ENCODE measurements at regions not wholly inside any gene's neighbourhood (a gene's known extent, or its start where the extent isn't known, plus 50 kb on each side); places are given as distances from the start of the nearest gene placed in this dataset.

DNA sequence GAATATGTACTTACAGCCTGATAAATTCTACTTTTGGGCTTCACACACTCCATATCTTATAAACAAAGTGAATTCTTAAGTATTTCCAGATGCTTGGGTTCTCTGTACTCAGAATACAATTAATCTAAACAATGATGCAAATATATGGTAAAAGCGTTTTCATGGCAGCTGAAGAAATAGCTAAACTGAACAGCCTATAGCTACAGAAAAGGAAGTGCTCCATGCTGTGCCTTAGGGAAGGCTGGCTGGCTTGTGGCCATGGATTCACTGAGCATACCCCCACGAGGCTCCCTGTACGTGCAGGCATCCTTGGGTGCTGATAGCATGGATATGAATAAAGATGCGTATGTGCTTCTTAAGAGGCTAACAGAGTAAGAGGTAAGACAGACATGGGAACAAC, 264.0 kb downstream of the KLF13 start:
- H3K36me3 ChIP-seq (ENCODE audit: control insufficient read depth, insufficient read depth, low read length) = no peaks in the 10 kb centered on the region
- no peak overlapping the region for H3K4me3 ChIP-seq (ENCODE audit: low read length)
- H3K27ac ChIP-seq (ENCODE audit: low read length) = no peak overlapping the region
- no peak for DNase-seq (ENCODE audit: low read depth, low spot score)
- H3K27me3 ChIP-seq (ENCODE audit: control insufficient read depth, insufficient read depth, low read length) = no peaks in the 10 kb centered on the region
- H3K4me1 ChIP-seq (ENCODE audit: control insufficient read depth, insufficient read depth, low read length) = no peaks in the 10 kb centered on the region; the same call in 1 of the 2 replicates
- WGBS (ENCODE audit: insufficient coverage, insufficient read length) = no CpG with 5 or more reads among the region's 4 CpGs
- H3K9me3 ChIP-seq (ENCODE audit: control insufficient read depth, insufficient read depth, low read length) = no peaks in the 10 kb centered on the region

DNA sequence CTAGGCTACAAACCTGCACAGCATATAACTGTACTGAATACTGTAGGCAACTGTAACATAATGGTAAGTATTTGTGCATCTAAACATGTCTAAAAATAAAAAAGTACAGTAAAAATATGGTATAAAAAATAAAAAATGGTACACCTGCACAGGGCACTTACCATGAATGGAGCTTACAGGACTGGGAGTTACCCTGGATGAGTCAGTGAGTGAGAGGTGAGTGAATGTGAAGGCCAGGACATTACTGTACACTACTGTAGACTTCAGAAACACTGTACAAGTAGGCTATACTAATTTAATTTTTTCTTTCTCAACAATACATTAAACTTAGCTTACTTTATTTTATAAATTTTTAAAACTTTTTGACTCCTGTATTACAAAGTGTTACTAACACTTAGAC, 265.3 kb downstream of the KLF13 start:
- DNase-seq (ENCODE audit: low read depth, low spot score) = no peak
- Histone ChIP-seq H3K4me3 (ENCODE audit: low read length) (no peak overlapping the region), H3K9me3 (ENCODE audit: control insufficient read depth, insufficient read depth, low read length) (no peaks in the 10 kb centered on the region), H3K4me1 (ENCODE audit: control insufficient read depth, insufficient read depth, low read length) (no peaks in the 10 kb centered on the region), H3K27me3 (ENCODE audit: control insufficient read depth, insufficient read depth, low read length) (no peaks in the 10 kb centered on the region; the same call in 1 of the 2 replicates), H3K36me3 (ENCODE audit: control insufficient read depth, insufficient read depth, low read length) (no peaks in the 10 kb centered on the region), H3K27ac (ENCODE audit: low read length) (no peak overlapping the region)

DNA sequence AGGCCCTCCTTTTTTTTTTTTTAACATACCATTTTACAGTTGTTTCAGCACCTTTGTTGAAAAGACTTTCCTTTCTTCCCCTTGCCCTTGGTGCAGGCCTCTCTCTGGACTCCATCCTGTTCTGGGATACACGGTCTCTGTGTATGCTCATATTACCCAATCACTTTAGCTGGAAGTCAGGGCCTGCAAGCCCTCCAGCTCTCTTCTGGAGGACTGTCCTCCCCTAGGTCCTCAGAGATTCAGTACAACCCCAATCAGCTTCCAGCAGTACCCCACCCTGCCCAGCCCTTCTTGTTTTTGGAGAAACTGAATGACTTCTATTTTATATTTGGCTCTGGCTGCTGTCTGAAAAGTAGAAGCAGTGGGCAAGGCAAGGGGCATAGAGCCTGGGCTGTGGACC, 270.8 kb downstream of the KLF13 start:
- H3K36me3 ChIP-seq (ENCODE audit: control insufficient read depth, insufficient read depth, low read length) = no peaks in the 10 kb centered on the region
- H3K9me3 ChIP-seq (ENCODE audit: control insufficient read depth, insufficient read depth, low read length) = no peaks in the 10 kb centered on the region
- no peak overlapping the region for H3K27ac ChIP-seq (ENCODE audit: low read length)
- DNase-seq (ENCODE audit: low read depth, low spot score) = no peak
- H3K4me1 ChIP-seq (ENCODE audit: control insufficient read depth, insufficient read depth, low read length) = peaks cover 3% of the 10 kb centered on the region
- H3K27me3 ChIP-seq (ENCODE audit: control insufficient read depth, insufficient read depth, low read length) = no peaks in the 10 kb centered on the region; the same call in 1 of the 2 replicates
- no peak overlapping the region for H3K4me3 ChIP-seq (ENCODE audit: low read length)
- no CpG with 5 or more reads among the region's 1 CpG for WGBS (ENCODE audit: insufficient coverage, insufficient read length)

DNA sequence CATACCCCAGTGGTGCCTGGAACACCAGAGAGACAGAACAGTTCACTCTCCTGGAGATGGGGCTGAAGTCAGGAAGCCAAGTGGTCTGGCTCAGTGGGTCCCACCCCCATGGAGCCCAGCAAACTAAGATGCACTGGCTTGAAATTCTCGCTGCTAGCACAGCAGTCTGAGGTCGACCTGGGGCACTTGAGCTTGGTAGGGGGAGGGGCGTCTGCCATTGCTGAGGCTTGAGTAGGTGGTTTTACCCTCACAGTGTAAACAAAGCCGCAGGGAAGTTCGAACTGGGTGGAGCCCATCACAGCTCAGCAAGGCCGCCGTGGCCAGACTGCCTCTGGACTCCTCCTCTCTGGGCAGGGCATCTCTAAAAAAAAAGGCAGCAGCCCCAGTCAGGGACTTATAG, 272.0 kb downstream of the KLF13 start:
- no peaks in the 10 kb centered on the region; the same call in 1 of the 2 replicates for H3K27me3 ChIP-seq (ENCODE audit: control insufficient read depth, insufficient read depth, low read length)
- H3K27ac ChIP-seq (ENCODE audit: low read length) = no peak overlapping the region
- H3K4me1 ChIP-seq (ENCODE audit: control insufficient read depth, insufficient read depth, low read length) = peaks cover 3% of the 10 kb centered on the region
- no CpG with 5 or more reads among the region's 7 CpGs for WGBS (ENCODE audit: insufficient coverage, insufficient read length)
- H3K4me3 ChIP-seq (ENCODE audit: low read length) = no peak overlapping the region
- H3K9me3 ChIP-seq (ENCODE audit: control insufficient read depth, insufficient read depth, low read length) = no peaks in the 10 kb centered on the region
- no peak for DNase-seq (ENCODE audit: low read depth, low spot score)
- H3K36me3 ChIP-seq (ENCODE audit: control insufficient read depth, insufficient read depth, low read length) = no peaks in the 10 kb centered on the region

DNA sequence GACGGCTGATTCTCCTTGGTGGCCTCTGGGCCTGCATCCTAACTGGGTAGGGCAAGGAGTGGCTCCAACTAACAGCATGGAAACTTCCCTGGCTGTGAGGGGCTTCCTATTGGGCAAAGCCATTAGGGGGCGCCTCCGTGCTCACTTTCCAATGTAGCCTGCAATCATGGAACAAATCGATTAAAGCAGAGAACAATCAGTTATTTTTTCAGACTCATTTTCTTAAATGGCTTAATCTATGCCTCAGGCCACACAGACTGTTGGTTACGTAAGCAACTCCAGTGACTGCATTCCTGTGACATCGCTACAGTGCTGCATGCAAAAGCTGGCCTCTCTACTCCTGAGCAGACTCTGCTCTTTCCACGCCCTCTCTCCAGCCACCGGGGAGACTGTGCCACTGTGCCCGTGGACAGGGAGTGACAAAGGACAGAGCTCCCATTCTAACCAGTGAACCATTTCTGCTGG, 278.9 kb downstream of the KLF13 start:
- no peak for DNase-seq (ENCODE audit: low read depth, low spot score)
- H3K27me3 ChIP-seq (ENCODE audit: control insufficient read depth, insufficient read depth, low read length) = no peaks in the 10 kb centered on the region
- H3K4me3 ChIP-seq (ENCODE audit: low read length) = no peak overlapping the region
- no peaks in the 10 kb centered on the region for H3K36me3 ChIP-seq (ENCODE audit: control insufficient read depth, insufficient read depth, low read length)
- H3K4me1 ChIP-seq (ENCODE audit: control insufficient read depth, insufficient read depth, low read length) = peaks cover 2% of the 10 kb centered on the region; the same call in 1 of the 2 replicates
- H3K27ac ChIP-seq (ENCODE audit: low read length) = no peak overlapping the region
- H3K9me3 ChIP-seq (ENCODE audit: control insufficient read depth, insufficient read depth, low read length) = no peaks in the 10 kb centered on the region
- WGBS (ENCODE audit: insufficient coverage, insufficient read length) = no CpG with 5 or more reads among the region's 9 CpGs

DNA sequence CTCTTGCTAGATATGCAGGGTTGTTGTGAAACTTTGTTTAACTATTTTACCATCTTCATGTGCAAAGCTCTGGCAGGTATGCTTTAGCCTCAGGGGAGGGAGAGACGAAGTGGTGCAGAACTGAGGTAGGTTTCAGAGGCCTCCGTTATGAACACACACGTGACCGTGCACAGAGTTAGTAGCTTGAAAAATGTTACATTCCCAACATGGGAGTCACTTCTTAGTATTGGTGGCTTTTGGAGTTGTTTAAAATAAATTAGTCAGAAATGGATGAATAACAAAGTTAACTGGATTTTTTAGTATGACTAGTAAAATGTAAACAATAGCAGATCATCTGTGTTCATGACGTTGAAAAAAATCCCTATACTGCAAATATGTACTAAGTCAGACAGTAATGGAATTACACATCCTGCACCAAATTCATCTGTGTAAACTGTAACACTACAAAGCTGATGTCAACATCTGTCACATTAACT, 279.6 kb downstream of the KLF13 start:
- peaks cover 2% of the 10 kb centered on the region; the same call in 1 of the 2 replicates for H3K4me1 ChIP-seq (ENCODE audit: control insufficient read depth, insufficient read depth, low read length)
- no peaks in the 10 kb centered on the region for H3K9me3 ChIP-seq (ENCODE audit: control insufficient read depth, insufficient read depth, low read length)
- no peak for DNase-seq (ENCODE audit: low read depth, low spot score)
- H3K27ac ChIP-seq (ENCODE audit: low read length) = no peak overlapping the region
- no peaks in the 10 kb centered on the region for H3K36me3 ChIP-seq (ENCODE audit: control insufficient read depth, insufficient read depth, low read length)
- H3K27me3 ChIP-seq (ENCODE audit: control insufficient read depth, insufficient read depth, low read length) = no peaks in the 10 kb centered on the region
- WGBS (ENCODE audit: insufficient coverage, insufficient read length) = no CpG with 5 or more reads among the region's 5 CpGs
- no peak overlapping the region for H3K4me3 ChIP-seq (ENCODE audit: low read length)

DNA sequence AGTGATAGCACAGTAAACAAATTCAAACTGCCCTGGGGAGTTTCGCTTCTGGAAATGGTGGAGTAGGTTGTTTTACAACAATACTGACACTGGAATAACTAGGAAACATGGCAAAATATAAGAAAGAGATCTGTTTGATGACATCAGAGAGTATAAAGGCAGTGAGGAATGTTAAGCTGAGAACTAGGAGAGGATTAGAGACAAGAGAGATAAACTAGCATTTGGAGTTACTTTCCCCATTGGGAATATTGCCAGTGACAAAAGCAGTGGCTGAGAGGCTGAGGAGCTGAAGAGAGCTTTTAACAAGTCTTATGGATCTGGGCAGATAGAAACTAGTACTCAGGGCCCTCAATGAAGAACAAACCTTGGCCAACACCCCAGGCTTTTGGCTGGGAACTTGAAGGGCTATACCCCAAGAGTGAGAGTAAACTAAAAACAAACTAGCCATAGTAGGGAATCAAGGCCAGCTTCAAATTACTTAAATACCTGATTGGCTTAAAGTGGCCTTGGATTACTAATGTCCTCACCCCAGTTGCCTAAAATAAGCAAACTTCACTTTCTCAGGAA, 280.4 kb downstream of the KLF13 start:
- Histone ChIP-seq H3K9me3 (ENCODE audit: control insufficient read depth, insufficient read depth, low read length) (no peaks in the 10 kb centered on the region), H3K27ac (ENCODE audit: low read length) (no peak overlapping the region), H3K36me3 (ENCODE audit: control insufficient read depth, insufficient read depth, low read length) (no peaks in the 10 kb centered on the region), H3K4me1 (ENCODE audit: control insufficient read depth, insufficient read depth, low read length) (peaks cover 2% of the 10 kb centered on the region; the same call in 1 of the 2 replicates), H3K27me3 (ENCODE audit: control insufficient read depth, insufficient read depth, low read length) (no peaks in the 10 kb centered on the region), H3K4me3 (ENCODE audit: low read length) (no peak overlapping the region)
- DNase-seq (ENCODE audit: low read depth, low spot score) = no peak
- WGBS (ENCODE audit: insufficient coverage, insufficient read length) = no CpG with 5 or more reads among the region's 1 CpG

DNA sequence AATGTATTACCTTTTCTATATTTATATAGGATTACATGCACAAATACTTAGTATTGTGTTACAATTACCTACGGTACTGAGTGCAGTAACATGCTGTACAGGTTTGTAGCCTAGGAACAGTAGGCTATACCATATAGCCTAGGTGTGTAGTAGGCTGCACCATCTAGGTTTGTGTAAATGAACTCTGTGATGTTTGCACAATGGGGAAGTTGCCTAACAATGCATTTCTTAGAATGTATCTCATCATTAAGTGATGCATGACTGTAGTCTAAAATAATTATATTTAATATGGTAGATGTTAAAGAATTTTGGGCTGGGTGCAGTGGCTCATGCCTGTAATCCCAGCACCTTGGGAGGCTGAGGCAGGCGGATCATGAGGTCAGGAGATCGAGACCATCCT, 281.0 kb downstream of the KLF13 start:
- Histone ChIP-seq H3K4me3 (ENCODE audit: low read length) (no peak overlapping the region), H3K9me3 (ENCODE audit: control insufficient read depth, insufficient read depth, low read length) (no peaks in the 10 kb centered on the region), H3K4me1 (ENCODE audit: control insufficient read depth, insufficient read depth, low read length) (peaks cover 2% of the 10 kb centered on the region; the same call in 1 of the 2 replicates), H3K27ac (ENCODE audit: low read length) (no peak overlapping the region), H3K36me3 (ENCODE audit: control insufficient read depth, insufficient read depth, low read length) (no peaks in the 10 kb centered on the region), H3K27me3 (ENCODE audit: control insufficient read depth, insufficient read depth, low read length) (no peaks in the 10 kb centered on the region)
- no peak for DNase-seq (ENCODE audit: low read depth, low spot score)
- WGBS (ENCODE audit: insufficient coverage, insufficient read length) = no CpG with 5 or more reads among the region's 3 CpGs

DNA sequence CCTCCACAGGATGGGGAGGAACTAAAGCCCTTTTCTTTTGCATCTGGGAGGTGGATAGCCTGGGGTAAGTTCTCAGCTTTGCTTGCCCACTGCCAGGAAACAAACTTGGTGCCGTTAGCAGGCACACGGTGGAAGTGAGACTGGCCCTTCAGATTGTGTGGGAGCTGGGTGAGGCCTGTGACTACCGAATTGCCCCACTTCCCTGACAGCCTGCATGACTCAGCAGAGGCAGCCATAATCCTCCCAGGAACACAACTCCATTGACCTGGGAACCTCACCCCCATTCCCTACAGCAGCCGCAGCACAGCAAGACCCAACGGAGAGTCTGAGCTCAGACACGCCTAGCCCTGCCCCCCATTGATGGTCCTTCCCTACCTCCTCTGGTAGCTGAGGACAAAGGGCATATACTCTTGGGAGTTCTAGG, 282.6 kb downstream of the KLF13 start:
- DNase-seq (ENCODE audit: low read depth, low spot score) = no peak
- no CpG with 5 or more reads among the region's 6 CpGs for WGBS (ENCODE audit: insufficient coverage, insufficient read length)
- Histone ChIP-seq H3K4me1 (ENCODE audit: control insufficient read depth, insufficient read depth, low read length) (peaks cover 2% of the 10 kb centered on the region; the same call in 1 of the 2 replicates), H3K4me3 (ENCODE audit: low read length) (no peak overlapping the region), H3K27ac (ENCODE audit: low read length) (no peak overlapping the region), H3K36me3 (ENCODE audit: control insufficient read depth, insufficient read depth, low read length) (no peaks in the 10 kb centered on the region), H3K27me3 (ENCODE audit: control insufficient read depth, insufficient read depth, low read length) (no peaks in the 10 kb centered on the region), H3K9me3 (ENCODE audit: control insufficient read depth, insufficient read depth, low read length) (no peaks in the 10 kb centered on the region)

DNA sequence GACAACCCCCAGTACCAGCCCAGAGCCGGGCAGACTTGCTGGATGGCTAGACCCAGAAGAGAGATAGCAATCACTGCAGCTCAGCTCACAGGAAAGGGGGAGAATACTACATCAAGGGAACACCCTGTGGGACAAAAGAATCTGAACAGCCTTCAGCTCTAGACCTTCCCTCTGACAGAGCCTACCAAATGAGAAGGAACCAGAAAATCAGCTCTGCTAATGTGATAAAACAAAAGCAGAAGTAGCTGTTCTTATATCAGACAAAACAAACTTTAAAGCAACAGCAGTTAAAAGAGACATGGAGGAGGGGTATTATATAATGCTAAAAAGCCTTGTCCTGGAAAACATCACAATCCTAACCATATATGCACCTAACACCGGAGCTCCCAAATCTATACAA, 283.3 kb downstream of the KLF13 start:
- Histone ChIP-seq H3K9me3 (ENCODE audit: control insufficient read depth, insufficient read depth, low read length) (no peaks in the 10 kb centered on the region), H3K27me3 (ENCODE audit: control insufficient read depth, insufficient read depth, low read length) (no peaks in the 10 kb centered on the region), H3K4me3 (ENCODE audit: low read length) (no peak overlapping the region), H3K4me1 (ENCODE audit: control insufficient read depth, insufficient read depth, low read length) (peaks cover 2% of the 10 kb centered on the region; the same call in 1 of the 2 replicates), H3K27ac (ENCODE audit: low read length) (no peak overlapping the region), H3K36me3 (ENCODE audit: control insufficient read depth, insufficient read depth, low read length) (no peaks in the 10 kb centered on the region)
- WGBS (ENCODE audit: insufficient coverage, insufficient read length) = no CpG with 5 or more reads among the region's 2 CpGs
- no peak for DNase-seq (ENCODE audit: low read depth, low spot score)

Data from iPS DF 6.9 (cell line).